Heart right ventricle (tissue), 16 donors: ENCODE measurements at regions not wholly inside any gene's neighbourhood (a gene's known extent, or its start where the extent isn't known, plus 50 kb on each side); places are given as distances from the start of the nearest gene placed in this dataset.

Experiments
- ATAC-seq, 8 donors: fragments of 200-7000 bp; cut with Tn5 transposase; one replicate each; pipeline ENCODE4 v1.9.1; 2020; ENCODE audit warnings: mild to moderate bottlenecking in 8 of 8, moderate library complexity in 8 of 8, moderate number of reproducible peaks in 1 of 8
- DNase-seq, 2 donors: peaks; one replicate each; pipeline ENCODE4 v3.0.0-alpha.2; 2020
- H3K27ac ChIP-seq, 10 donors: fragments of 200-600 bp; sonication (generic) in 2 of 10; one replicate each; pipeline versions ENCODE4 v1.5.0 to v1.8.0; 2020 to 2022; ENCODE audit warnings: mild to moderate bottlenecking in 3 of 10
- H3K27me3 ChIP-seq, 7 donors: fragments of 200-600 bp; one replicate each; pipeline ENCODE4 v1.8.0; 2021 to 2022; ENCODE audit warnings: mild to moderate bottlenecking in 2 of 7
- H3K36me3 ChIP-seq, 9 donors: fragments of 200-600 bp; sonication (generic) in 1 of 9; one replicate each; pipeline versions ENCODE4 v1.5.0 to v1.8.0; 2020 to 2022; ENCODE audit warnings: mild to moderate bottlenecking in 2 of 9
- H3K4me1 ChIP-seq, 9 donors: fragments of 200-600 bp; sonication (generic) in 1 of 9; one replicate each; pipeline versions ENCODE4 v1.5.0 to v1.8.0; 2020 to 2022; ENCODE audit warnings: mild to moderate bottlenecking in 4 of 9
- H3K4me3 ChIP-seq, 10 donors: fragments of 200-600 bp; sonication (generic) in 2 of 10; one replicate each; pipeline versions ENCODE4 v1.5.0 to v1.8.0; 2020 to 2022; ENCODE audit warnings: mild to moderate bottlenecking in 7 of 10, moderate library complexity in 2 of 10
- H3K9me3 ChIP-seq, 11 donors: fragments of 200-600 bp in 10 of 11; sonication (generic) in 2 of 11; one replicate each; pipeline versions ENCODE4 v1.5.0 to v1.8.0; 2013 to 2022; ENCODE audit warnings: mild to moderate bottlenecking in 2 of 11, control low read depth in 1 of 11, moderate library complexity in 1 of 11
- CTCF ChIP-seq, 9 donors: fragments of 200-600 bp; sonication (generic) in 2 of 9; IDR thresholded peaks; one replicate each; pipeline versions ENCODE4 v1.5.0 to v1.8.0; 2021 to 2022; ENCODE audit warnings: antibody characterized with exemption in 9 of 9, mild to moderate bottlenecking in 5 of 9, moderate library complexity in 1 of 9
- WGBS, 2 donors: extraction: QIAGEN DNeasy Blood & Tissue Kit; methylation state at CpG; one replicate each; pipeline ENCODE4 v1.1.7; 2013; ENCODE audit warnings: inconsistent platforms in 1 of 2; 5-methylcytosine and 5-hydroxymethylcytosine counted together
- intact Hi-C, 10 donors: fragments of 100-400 bp; cut with DNase I; formaldehyde crosslinking; loops; one replicate each; pipeline versions ENCODE4 v1.11.1 to v1.14.2; 2022
- donor health status: Arrhythmogenic right ventricular cardiomyopathy.
- donor health status: ischemic (EF 13 %, LVEDD 7.1; RV severe dilation, severe dysfunction).
- donor health status: healthy with polysubstance abuse.
- donor health status: DM: no; HTN: yes; CAD: no.
- donor health status: DM: no; HTN: no; CAD: no.
- donor health status: ischemic (EF 25% LVEDD 6.9; RV normal size, moderate dysfunction).
- donor health status: ischemic (EF 25% LVEDD 5.7; RV mildly dilated, moderate dysfunction).
- donor health status: healthy.
- donor health status: DM: yes; HTN: yes; CAD: no.
- donor health status: Ischemic cardiomyopathy.
- donor health status: ischemic (EF 35%, LVEDD 5.7; RV mildly dilated, moderate dysfunction).
- donor health status: nonischemic (EF 11% LVEDD 7.7; RV severe dilation, severe dysfunction).
- donor health status: DM: yes; HTN: yes; CAD: no.
- donor health status: PGD.
- donor health status: ischemic (EF 29% LVEDD 5.4; RV normal size, mild dysfunction).
- donor health status: nonischemic (EF 23%, LVEDD 6.1; RV moderate dilation, normal function).

DNA sequence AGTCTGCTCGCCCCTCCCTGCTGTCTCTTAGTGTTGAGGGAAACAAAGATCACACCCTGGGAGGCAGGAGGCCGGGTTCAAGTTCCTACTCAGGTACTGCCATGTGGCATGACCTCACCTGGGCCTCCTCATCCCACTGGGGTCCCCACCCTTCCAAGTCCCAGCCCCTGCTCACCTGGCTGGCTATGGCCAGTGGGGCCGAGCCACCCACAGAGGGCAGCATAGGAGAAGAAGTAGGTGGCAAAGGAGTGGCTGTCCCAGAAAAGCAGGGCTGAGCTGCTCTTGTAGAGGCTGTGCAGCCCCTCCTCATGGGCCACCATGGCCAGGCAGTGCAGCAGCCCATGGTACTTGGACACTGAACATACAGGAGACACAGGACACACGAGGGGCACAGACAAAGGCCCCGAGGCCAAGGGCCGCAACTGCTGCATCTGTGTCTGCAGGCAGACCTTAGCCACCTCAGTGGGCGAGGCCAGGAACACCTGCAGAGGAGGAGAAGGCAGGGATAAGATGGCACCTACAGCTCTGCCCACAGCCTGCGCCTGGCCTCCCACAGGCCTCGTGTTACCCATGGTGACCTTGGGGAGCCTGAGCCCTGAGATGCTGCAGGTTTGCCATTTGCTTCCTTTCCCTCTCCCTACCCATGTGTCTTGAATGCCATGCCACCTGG is 50.6 kb upstream of the MPEG1 start:
- WGBS, 2 donors: 82 to 85% methylated on average over 9 of the region's 9 CpGs
- H3K27me3 ChIP-seq: no peaks in the 10 kb centered on the region
- ATAC-seq (peak in 2 of 8 donors; percentile 20 to 24), DNase-seq (no peak)
- H3K4me1 ChIP-seq: no peaks in the 10 kb centered on the region
- H3K9me3 ChIP-seq: no peaks in the 10 kb centered on the region
- no peak overlapping the region for H3K27ac ChIP-seq
- no peak overlapping the region for H3K4me3 ChIP-seq
- intact Hi-C loops: no loop called here
- TF ChIP-seq CTCF (IDR thresholded peaks at IDR 0.05): peak in 3 of 9 donors; percentile 13 to 30 (median 17)
- H3K36me3 ChIP-seq: no peaks in the 10 kb centered on the region
